GM23248 (cell line): ENCODE measurements at regions not wholly inside any gene's neighbourhood (a gene's known extent, or its start where the extent isn't known, plus 50 kb on each side); places are given as distances from the start of the nearest gene placed in this dataset.

Source experiments
- EZH2 ChIP-seq: fragments of 200-600 bp; sonication (generic); IDR thresholded peaks from 2 replicates; pipeline ENCODE4 v1.6.1; 2018; ENCODE audit warnings: antibody characterized with exemption, mild to moderate bottlenecking; ENCODE audit not compliant: insufficient read depth, poor library complexity, severe bottlenecking
- EZH2phosphoT487 ChIP-seq: fragments of 200-600 bp; sonication (generic); IDR thresholded peaks from 2 replicates; pipeline ENCODE4 v1.6.1; 2018; ENCODE audit warnings: antibody characterized with exemption, moderate library complexity, mild to moderate bottlenecking, low read depth; ENCODE audit not compliant: insufficient read depth

- TF ChIP-seq EZH2phosphoT487 (no peak), EZH2 (no peak)
Measured at GRCh38 chr3:159126261-159127020, 324.6 kb downstream of the MFSD1 start.
